T-cell (primary cell): ENCODE measurements at regions not wholly inside any gene's neighbourhood (a gene's known extent, or its start where the extent isn't known, plus 50 kb on each side); places are given as distances from the start of the nearest gene placed in this dataset.

Source experiments
- ATAC-seq, 4 experiments: fragments of 200-7000 bp in 3 of 4; fragments of 150-1000 bp in 1 of 4; cut with Tn5 transposase; replicated peaks in 1 of 4; 1 replicate in 3 of 4; 2 replicates in 1 of 4; pipeline ENCODE4 v1.10.0; 2021; ENCODE audit warnings: moderate library complexity in 3 of 4, mild to moderate bottlenecking in 2 of 4, moderate number of reproducible peaks in 1 of 4
- CTCF ChIA-PET, 2 donors: fragments of 300-600 bp; sonication (Branson Sonifier 250); formaldehyde crosslinking; loops; one replicate each; lab custom pipeline; 2022; ENCODE audit warnings: antibody characterized with exemption in 2 of 2; lab: Charles Lee
- POLR2A ChIA-PET, 2 donors: fragments of 300-600 bp; sonication (Branson Sonifier 250); formaldehyde crosslinking; loops; one replicate each; lab custom pipeline; 2022; ENCODE audit warnings: antibody characterized with exemption in 2 of 2; lab: Charles Lee
- DNase-seq, 35 experiments: peaks; one replicate each; pipeline versions ENCODE4 v3.0.0 to v3.0.0-alpha.2; 2013 to 2023
- H3K27ac ChIP-seq: one replicate; pipeline ENCODE4 v1.5.1; 2013; ENCODE audit warnings: low read length
- H3K27me3 ChIP-seq, 2 experiments: replicated peaks in 1 of 2; 1 replicate in 1 of 2; 2 replicates in 1 of 2; pipeline versions ENCODE4 v1.6.1 to v1.7.0; 2013; ENCODE audit warnings: low read length in 1 of 2, mixed read lengths in 1 of 2; ENCODE audit not compliant: control insufficient read depth in 2 of 2, insufficient read depth in 2 of 2; ENCODE audit errors: extremely low read depth in 1 of 2
- H3K36me3 ChIP-seq, 2 donors: 1 replicate in 1 of 2; 2 replicates in 1 of 2; pipeline versions ENCODE4 v1.6.1 to v1.7.0; 2013; ENCODE audit warnings: low read length in 1 of 2; ENCODE audit not compliant: control insufficient read depth in 2 of 2, insufficient read depth in 1 of 2; ENCODE audit errors: extremely low read depth in 1 of 2
- H3K4me1 ChIP-seq, 2 experiments: 1 replicate in 1 of 2; 2 replicates in 1 of 2; pipeline versions ENCODE4 v1.6.1 to v1.7.0; 2013; ENCODE audit warnings: low read length in 2 of 2, mixed read lengths in 1 of 2; ENCODE audit not compliant: insufficient read depth in 2 of 2, control insufficient read depth in 1 of 2; ENCODE audit errors: extremely low read depth in 1 of 2
- H3K4me3 ChIP-seq, 2 donors: 1 replicate in 1 of 2; 2 replicates in 1 of 2; pipeline versions ENCODE4 v1.5.1 to v1.7.0; 2013; ENCODE audit warnings: mild to moderate bottlenecking in 2 of 2, low read length in 1 of 2, moderate library complexity in 1 of 2; ENCODE audit not compliant: control insufficient read depth in 1 of 2; ENCODE audit errors: extremely low read depth in 1 of 2
- H3K9me3 ChIP-seq: 2 replicates; pipeline ENCODE4 v1.7.0; 2013
- H3K27ac Mint-ChIP-seq, 2 donors: one replicate each; pipeline ENCODE4 v1.8.0; 2020 to 2021; ENCODE audit warnings: mild to moderate bottlenecking in 2 of 2, mixed read lengths in 2 of 2
- H3K27me3 Mint-ChIP-seq, 2 donors: one replicate each; pipeline ENCODE4 v1.8.0; 2021 to 2022; ENCODE audit warnings: mixed read lengths in 2 of 2
- H3K36me3 Mint-ChIP-seq: one replicate; pipeline ENCODE4 v1.8.0; 2021; ENCODE audit warnings: mixed read lengths
- H3K4me1 Mint-ChIP-seq, 3 donors: one replicate each; pipeline ENCODE4 v1.8.0; 2020 to 2022; ENCODE audit warnings: mixed read lengths in 3 of 3, mild to moderate bottlenecking in 1 of 3
- H3K4me3 Mint-ChIP-seq, 3 donors: one replicate each; pipeline ENCODE4 v1.8.0; 2020 to 2022; ENCODE audit warnings: mild to moderate bottlenecking in 3 of 3, mixed read lengths in 3 of 3, moderate library complexity in 3 of 3
- H3K9me3 Mint-ChIP-seq, 3 donors: one replicate each; pipeline ENCODE4 v1.8.0; 2020 to 2022; ENCODE audit warnings: mixed read lengths in 3 of 3
- WGBS: methylation state at CpG from one replicate; pipeline ENCODE4 v1.1.5; 2013; ENCODE audit warnings: missing lambda C conversion rate; ENCODE audit not compliant: insufficient coverage; 5-methylcytosine and 5-hydroxymethylcytosine counted together

DNA sequence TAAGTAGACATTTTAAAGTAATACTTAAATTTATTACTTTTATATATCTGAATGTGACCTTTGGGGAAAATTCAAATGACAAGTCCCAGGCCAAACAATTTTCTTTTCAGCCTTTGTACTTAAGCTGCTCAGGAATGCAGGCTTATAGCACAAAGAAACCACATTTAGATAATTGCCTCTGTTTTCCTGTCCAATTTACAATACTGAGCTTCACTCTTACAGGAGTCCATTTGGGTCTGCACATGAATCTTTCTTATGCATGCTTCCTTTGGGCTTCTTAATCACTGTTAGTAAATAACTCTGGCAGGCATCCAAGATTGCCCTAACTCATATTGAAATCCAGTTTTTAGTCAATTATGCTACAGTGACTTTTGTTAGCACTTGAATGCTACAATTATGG, 459.4 kb upstream of the TGFBR2 start:
- Histone ChIP-seq H3K27me3 (no peaks in the 10 kb centered on the region), H3K36me3 (no peaks in the 10 kb centered on the region), H3K27ac (no peak overlapping the region), H3K4me1 (no peaks in the 10 kb centered on the region), H3K9me3 (no peaks in the 10 kb centered on the region), H3K4me3 (no peak overlapping the region)
- CTCF ChIA-PET, result no interaction called here
- Mint-ChIP-seq H3K4me3 (no peak overlapping the region), H3K27ac (no peak overlapping the region), H3K36me3 (no peaks in the 10 kb centered on the region), H3K27me3 (no peaks in the 10 kb centered on the region), H3K4me1 (no peaks in the 10 kb centered on the region), H3K9me3 (no peaks in the 10 kb centered on the region)
- POLR2A ChIA-PET, result no interaction called here
- DNase-seq (no peak), ATAC-seq (no peak)

DNA sequence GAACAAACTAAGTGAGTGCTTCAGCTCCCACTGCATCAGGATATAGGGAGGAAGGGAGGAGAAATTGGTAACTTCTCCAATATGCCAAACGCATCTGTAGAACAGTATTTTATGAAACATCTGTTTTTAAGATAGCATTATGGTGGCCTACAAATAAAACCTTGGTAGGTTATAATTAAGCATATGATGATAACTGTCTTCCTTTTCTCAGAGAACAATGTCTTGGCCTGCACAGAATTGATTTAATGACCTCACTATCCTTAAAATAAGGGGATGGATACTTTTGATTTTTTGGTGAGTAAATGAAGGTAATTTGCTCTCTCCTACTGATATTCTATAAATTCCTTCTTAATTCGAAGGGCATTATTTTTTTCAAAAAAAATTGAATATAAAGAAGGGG, 451.5 kb upstream of the TGFBR2 start:
- Mint-ChIP-seq H3K4me3 (no peak overlapping the region), H3K27me3 (peaks cover 0 to 4% of the 10 kb centered on the region in 2 donors), H3K36me3 (no peaks in the 10 kb centered on the region), H3K27ac (no peak overlapping the region), H3K9me3 (no peaks in the 10 kb centered on the region), H3K4me1 (no peaks in the 10 kb centered on the region)
- Histone ChIP-seq H3K4me1 (no peaks in the 10 kb centered on the region), H3K27me3 (no peaks in the 10 kb centered on the region), H3K36me3 (no peaks in the 10 kb centered on the region), H3K4me3 (no peak overlapping the region), H3K27ac (no peak overlapping the region), H3K9me3 (no peaks in the 10 kb centered on the region)
- ATAC-seq (no peak), DNase-seq (no peak)
- CTCF ChIA-PET, result no interaction called here
- POLR2A ChIA-PET, result no interaction called here
- WGBS, result no CpG with 5 or more reads among the region's 2 CpGs

DNA sequence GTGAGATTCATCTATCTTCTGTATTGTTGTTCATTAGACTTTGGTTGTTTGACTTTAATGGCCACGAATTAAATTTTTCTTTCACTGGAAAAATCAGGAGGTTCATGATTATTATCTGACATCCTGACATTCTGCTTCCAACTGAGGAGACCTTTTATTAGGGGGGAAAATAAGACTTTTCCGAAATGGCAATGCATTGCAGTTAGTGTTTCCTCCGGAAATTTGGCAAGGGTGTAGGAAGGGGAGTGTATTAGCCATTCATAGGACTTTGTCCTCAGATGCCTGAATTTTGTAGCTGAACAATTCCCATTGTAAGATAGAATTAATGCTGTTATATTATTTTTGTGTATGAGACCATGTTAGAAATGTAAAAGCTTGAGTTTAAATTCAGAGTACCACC, 450.6 kb upstream of the TGFBR2 start:
- no peak for DNase-seq
- Mint-ChIP-seq H3K9me3 (no peaks in the 10 kb centered on the region), H3K36me3 (no peaks in the 10 kb centered on the region), H3K27me3 (peaks cover 0 to 4% of the 10 kb centered on the region in 2 donors), H3K4me1 (no peaks in the 10 kb centered on the region), H3K27ac (no peak overlapping the region), H3K4me3 (no peak overlapping the region)
- no peak overlapping the region for H3K27ac ChIP-seq
- ATAC-seq, result no peak
- H3K4me3 ChIP-seq, result no peak overlapping the region
- CTCF ChIA-PET, result no interaction called here
- 75% methylated on average over 2 of the region's 3 CpGs for WGBS
- no peaks in the 10 kb centered on the region for H3K9me3 ChIP-seq
- H3K4me1 ChIP-seq, result no peaks in the 10 kb centered on the region
- H3K27me3 ChIP-seq, result no peaks in the 10 kb centered on the region
- POLR2A ChIA-PET, result no interaction called here
- no peaks in the 10 kb centered on the region for H3K36me3 ChIP-seq

DNA sequence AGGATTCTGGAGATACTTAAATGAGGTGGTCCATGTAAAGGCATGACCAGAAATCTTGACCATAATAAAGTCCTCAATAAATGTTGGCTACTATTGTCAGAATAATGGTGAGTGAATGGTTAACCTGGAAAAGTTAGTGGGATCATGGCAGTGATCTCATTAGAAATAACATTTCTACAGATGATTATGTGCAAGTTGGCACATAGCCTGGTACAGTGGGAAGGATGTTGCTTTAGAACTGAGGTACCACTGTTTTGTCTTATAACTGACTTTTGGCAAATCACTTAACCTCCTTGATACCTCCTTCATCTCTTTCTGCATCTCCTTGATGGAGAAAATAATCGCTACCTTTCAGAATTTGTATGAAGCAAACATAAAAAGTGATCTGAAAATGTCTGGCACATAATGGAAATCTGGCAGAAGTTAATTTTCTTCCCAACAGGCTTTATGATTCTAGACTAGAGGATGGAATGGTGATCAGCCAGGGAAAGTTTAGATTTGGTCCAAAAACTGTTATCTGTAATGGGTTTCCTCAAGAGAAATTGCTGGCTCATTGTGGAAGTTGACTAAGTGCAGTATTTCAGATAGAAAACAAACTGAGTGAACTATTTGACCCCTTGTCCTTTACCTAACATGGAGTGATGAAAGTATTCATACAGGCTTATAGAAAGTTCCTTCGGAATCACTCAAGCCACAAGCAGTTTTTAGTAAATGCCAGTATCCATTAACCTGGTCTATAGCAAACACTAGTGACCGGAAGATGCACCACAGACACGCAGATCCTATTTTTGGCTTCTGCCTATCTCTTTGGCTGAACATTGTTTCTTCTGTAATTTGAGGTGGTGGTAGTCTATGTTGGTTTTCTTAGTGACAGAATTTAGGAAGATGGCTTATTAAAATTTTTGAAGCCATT, 449.6 kb upstream of the TGFBR2 start:
- Mint-ChIP-seq H3K27me3 (peaks cover 0 to 6% of the 10 kb centered on the region in 2 donors), H3K36me3 (no peaks in the 10 kb centered on the region), H3K9me3 (no peaks in the 10 kb centered on the region), H3K4me1 (no peaks in the 10 kb centered on the region), H3K4me3 (no peak overlapping the region), H3K27ac (no peak overlapping the region)
- Histone ChIP-seq H3K9me3 (no peaks in the 10 kb centered on the region), H3K27me3 (no peaks in the 10 kb centered on the region), H3K27ac (no peak overlapping the region), H3K4me1 (no peaks in the 10 kb centered on the region), H3K36me3 (no peaks in the 10 kb centered on the region), H3K4me3 (no peak overlapping the region)
- no CpG with 5 or more reads among the region's 4 CpGs for WGBS
- DNase-seq (no peak), ATAC-seq (no peak)
- ChIA-PET CTCF (no interaction called here), POLR2A (interaction anchor here in 1 of 2 donors (0.7 kb wide), 1 partner anchor 169 kb away, joined by 6 read pairs; no protein-coding TSS in a partner anchor)

DNA sequence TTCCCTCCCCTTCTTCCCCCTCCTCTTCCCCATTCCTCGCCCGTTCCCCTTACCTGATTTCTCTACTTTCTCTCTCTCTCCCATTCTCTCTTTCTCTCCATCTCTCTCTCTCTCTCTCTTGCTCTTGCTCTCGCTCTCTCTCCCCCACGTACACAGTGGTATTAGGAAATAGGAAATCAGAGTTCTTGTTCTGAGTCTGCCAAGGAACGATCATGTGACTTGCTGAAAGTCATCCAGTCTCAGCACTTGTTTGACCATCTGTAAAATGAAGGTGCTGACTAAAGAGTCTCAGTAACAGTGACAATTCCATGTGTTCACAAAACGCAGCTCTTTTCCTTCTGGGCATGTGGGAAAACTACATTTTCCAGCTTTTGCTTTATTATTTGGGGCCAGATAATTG, 445.0 kb upstream of the TGFBR2 start:
- POLR2A ChIA-PET, result no interaction called here

DNA sequence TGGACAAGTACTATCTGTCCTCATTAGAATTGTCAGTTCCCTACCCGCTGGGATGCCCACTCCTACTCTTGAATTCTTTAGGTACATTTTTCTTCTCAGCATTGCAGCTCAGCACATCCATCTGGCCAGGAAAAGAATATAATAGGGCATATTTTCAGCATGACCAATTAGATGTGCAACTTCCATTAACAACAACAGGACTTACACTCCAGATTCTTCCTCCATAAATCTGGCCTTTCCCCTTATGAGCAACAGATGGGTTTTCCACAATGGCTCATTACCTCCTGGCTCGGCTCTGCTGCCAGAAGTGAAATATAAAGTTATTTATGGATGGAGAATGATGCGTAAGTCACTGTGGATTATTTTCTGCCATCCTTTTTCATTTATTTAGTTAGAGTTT, 443.8 kb upstream of the TGFBR2 start:
- ATAC-seq (no peak), DNase-seq (no peak)
- CTCF ChIA-PET, result no interaction called here
- POLR2A ChIA-PET, result no interaction called here
- H3K9me3 ChIP-seq, result no peaks in the 10 kb centered on the region
- Mint-ChIP-seq H3K27me3 (peaks cover 0 to 2% of the 10 kb centered on the region in 2 donors), H3K27ac (no peak overlapping the region), H3K4me3 (no peak overlapping the region), H3K4me1 (no peaks in the 10 kb centered on the region), H3K9me3 (peaks cover 0 to 8% (median 3%) of the 10 kb centered on the region in 3 donors), H3K36me3 (no peaks in the 10 kb centered on the region)
- H3K27ac ChIP-seq, result no peak overlapping the region
- no peaks in the 10 kb centered on the region for H3K27me3 ChIP-seq
- no peaks in the 10 kb centered on the region for H3K4me1 ChIP-seq
- H3K36me3 ChIP-seq, result no peaks in the 10 kb centered on the region
- whole genome bisulfite sequencing, result no CpG with 5 or more reads among the region's 3 CpGs
- no peak overlapping the region for H3K4me3 ChIP-seq

More for the DNA sequence above, 445.0 kb upstream of the TGFBR2 start:
- Mint-ChIP-seq H3K9me3 (peaks cover 0 to 8% (median 3%) of the 10 kb centered on the region in 3 donors), H3K36me3 (no peaks in the 10 kb centered on the region), H3K4me1 (no peaks in the 10 kb centered on the region), H3K27ac (no peak overlapping the region), H3K27me3 (peaks cover 0 to 2% of the 10 kb centered on the region in 2 donors), H3K4me3 (no peak overlapping the region)
- H3K4me1 ChIP-seq, result no peaks in the 10 kb centered on the region
- no peaks in the 10 kb centered on the region for H3K9me3 ChIP-seq
- ATAC-seq, result no peak
- CTCF ChIA-PET, result interaction anchor here in 1 of 2 donors (0.6 kb wide), 1 partner anchor 1005 kb away, joined by 3 read pairs; no protein-coding TSS in a partner anchor
- DNase-seq, result no peak
- no peak overlapping the region for H3K27ac ChIP-seq
- H3K27me3 ChIP-seq, result no peaks in the 10 kb centered on the region
- H3K36me3 ChIP-seq, result no peaks in the 10 kb centered on the region
- 61% methylated on average over 2 of the region's 6 CpGs for WGBS
- H3K4me3 ChIP-seq, result no peak overlapping the region
